Astrocyte of the cerebellum (primary cell): ENCODE measurements at regions not wholly inside any gene's neighbourhood (a gene's known extent, or its start where the extent isn't known, plus 50 kb on each side); places are given as distances from the start of the nearest gene placed in this dataset.
A peak's percentile ranks its signal among the peaks of the same experiment; 100 is the strongest.

Experiments used
- DNase-seq: peaks from one replicate; pipeline ENCODE4 v3.0.0-alpha.2; 2011; ENCODE audit warnings: low read depth
- H3K4me3 ChIP-seq: 2 replicates; pipeline ENCODE4 v1.5.1; 2011; ENCODE audit warnings: mild to moderate bottlenecking, low read depth, low read length, moderate library complexity
- CTCF ChIP-seq: IDR thresholded peaks from 2 replicates; pipeline ENCODE4 v1.5.1; 2012; ENCODE audit warnings: low read length, low read depth, moderate library complexity, mild to moderate bottlenecking; ENCODE audit errors: missing control alignments
- in situ Hi-C: cut with HindIII; loops from 2 replicates; pipeline ENCODE4 v1.10.0; 2017; ENCODE audit warnings: low sequenced_read_pairs

DNA sequence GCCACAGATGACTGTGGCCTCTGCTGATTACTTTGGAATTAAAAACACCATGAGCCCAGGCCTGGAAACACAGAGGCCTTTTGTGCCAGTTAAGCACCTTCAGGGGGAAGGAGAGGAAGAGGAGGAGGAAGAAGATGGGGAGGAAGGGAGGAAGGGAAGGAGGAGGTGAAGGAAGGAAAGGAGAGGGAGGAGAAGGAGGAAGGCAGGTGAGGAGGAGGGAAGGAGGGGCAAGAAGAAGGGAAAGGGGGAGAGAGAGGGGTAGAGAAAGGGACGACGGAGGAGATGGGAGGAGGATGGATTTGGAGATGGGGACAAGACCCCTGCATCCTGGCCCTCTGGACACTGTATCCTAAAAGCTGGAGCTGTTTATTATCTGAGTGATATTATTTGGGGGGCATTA is 231.0 kb downstream of the UQCRFS1 start:
- no peak for DNase-seq
- no peak for TF ChIP-seq CTCF
- in situ Hi-C loops: no loop called here
- H3K4me3 ChIP-seq: no peak overlapping the region

DNA sequence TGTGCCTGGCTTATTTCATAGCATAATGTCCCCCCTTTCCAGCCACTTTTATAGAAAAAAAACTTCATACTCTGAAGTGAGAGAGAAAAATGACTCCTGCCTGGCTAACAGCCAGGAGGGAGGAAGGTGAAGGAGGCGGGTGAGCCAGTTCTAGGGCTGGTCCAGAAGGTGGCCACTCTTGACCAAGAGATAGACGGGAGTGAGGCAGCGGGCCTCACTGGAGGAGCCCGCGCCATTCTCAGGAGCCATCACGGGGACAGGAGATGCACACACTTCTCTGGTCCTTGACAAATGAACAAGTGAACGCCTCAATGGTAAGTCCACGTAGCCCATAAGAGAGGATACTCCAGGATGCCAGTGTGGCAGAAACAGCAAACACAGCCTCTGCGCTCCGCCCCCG is 231.4 kb downstream of the UQCRFS1 start:
- DNase-seq: no peak
- in situ Hi-C loops: no loop called here
- no peak overlapping the region for H3K4me3 ChIP-seq
- no peak for TF ChIP-seq CTCF

DNA sequence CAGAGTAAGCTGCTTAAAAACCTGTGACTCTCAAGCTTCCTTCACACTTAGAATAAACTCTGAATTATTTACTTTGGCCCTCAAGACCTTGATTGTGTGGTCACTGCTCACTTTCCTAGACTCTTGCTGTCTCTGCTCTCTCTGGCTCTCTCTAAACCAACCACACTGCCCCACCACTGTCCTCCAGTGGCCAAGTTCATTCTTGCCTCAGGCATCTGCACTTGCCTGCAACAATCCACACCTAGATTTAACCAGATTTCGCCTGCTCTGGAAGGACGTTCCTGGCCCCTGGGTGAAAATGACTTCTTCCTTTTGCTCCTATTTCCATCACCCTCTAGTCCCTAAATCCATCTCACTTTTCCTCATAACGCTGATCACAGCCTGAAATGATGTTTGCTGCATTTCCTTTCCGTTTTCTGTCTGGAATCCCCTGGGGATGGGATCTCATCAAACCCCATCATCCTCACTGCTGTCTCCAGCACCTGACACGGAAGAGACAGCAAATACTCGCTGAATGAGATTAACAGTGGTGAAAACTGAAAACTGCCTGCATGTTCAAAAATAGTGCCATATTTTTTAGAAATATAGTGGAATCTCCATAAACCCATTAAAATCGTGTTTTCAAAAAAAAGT is 232.6 kb downstream of the UQCRFS1 start:
- no peak for DNase-seq
- in situ Hi-C loops: no loop called here
- peak; percentile 12 for TF ChIP-seq CTCF
- no peak overlapping the region for H3K4me3 ChIP-seq

- no peak overlapping the region for H3K4me3 ChIP-seq
- TF ChIP-seq CTCF: no peak
- in situ Hi-C loops: no loop called here
- no peak for DNase-seq
Observed at GRCh38 chr19:28977826-28978225, 235.1 kb downstream of the UQCRFS1 start.

GRCh38 chr19:28972058-28972852 is 240.7 kb downstream of the UQCRFS1 start:
- no peak overlapping the region for H3K4me3 ChIP-seq
- in situ Hi-C loops: no loop called here
- TF ChIP-seq CTCF: no peak
- no peak for DNase-seq

GRCh38 chr19:28971513-28971912 is 241.4 kb downstream of the UQCRFS1 start:
- in situ Hi-C loops: no loop called here
- DNase-seq: no peak
- H3K4me3 ChIP-seq: no peak overlapping the region
- no peak for TF ChIP-seq CTCF
